ENCODE measurements at regions not wholly inside any gene's neighbourhood (a gene's known extent, or its start where the extent isn't known, plus 50 kb on each side); places are given as distances from the start of the nearest gene placed in this dataset.

DNA sequence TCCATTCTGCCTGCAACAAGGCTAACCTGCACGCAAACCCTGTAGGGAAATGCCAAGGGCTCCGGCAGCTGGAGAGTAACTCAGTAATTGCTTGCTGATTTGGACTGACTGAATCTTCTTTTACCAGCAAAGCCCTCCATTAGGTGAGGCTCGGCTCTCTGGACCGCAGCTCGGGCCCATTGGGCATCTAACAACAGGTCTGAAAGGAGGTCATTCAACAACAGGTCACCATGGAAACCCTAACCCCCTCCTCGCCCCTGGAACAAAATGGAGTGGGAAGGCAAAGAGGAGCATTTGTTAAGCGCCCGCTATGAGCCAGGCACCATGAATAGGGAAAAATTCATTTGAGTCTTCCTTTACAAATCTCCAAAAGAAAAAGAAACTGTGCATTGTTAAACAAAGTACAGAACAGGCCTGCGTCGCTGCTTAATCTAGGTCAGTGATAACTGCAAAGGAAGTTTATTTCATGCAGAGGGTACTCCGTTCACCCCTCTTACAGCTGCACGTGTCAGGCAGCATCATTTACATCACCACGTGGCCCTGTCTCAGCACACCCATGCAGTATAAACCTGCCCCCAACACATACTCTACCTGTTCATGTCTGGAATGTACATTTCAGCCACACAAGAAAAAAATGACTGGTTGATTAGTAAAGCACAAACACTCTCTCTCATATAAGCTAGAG is 248.8 kb upstream of the NEBL start (continued):
- TF ChIP-seq NKRF (conservative IDR thresholded peaks at IDR 0.05) (no peak), MEF2B (IDR thresholded peaks at IDR 0.05; ENCODE audit: partially characterized antibody, poor library complexity, severe bottlenecking) (no peak), USF2 (IDR thresholded peaks at IDR 0.05; ENCODE audit: borderline replicate concordance, low read depth, low read length) (no peak), YY1 (IDR thresholded peaks at IDR 0.05; ENCODE audit: low read depth, low read length) (no peak), SUZ12 (IDR thresholded peaks at IDR 0.05; ENCODE audit: unreplicated experiment) (no peak), SMAD5 (IDR thresholded peaks at IDR 0.05; ENCODE audit: low read depth) (no peak)

GRCh38 chr10:21144047-21144446 is 246.9 kb upstream of the NEBL start:
- RAD21 ChIA-PET (ENCODE audit: unreplicated experiment) = no interaction called here

More at GRCh38 chr10:21144047-21144446, 246.9 kb upstream of the NEBL start:
- ChIA-PET CTCF (no interaction called here), SMC1A (ENCODE audit: uncharacterized antibody, unreplicated experiment) (no interaction called here), POLR2A (no interaction called here)
- intact Hi-C loops (cut with micrococcal nuclease; ENCODE audit: unreplicated experiment) (no loop called here), in situ Hi-C loops (cut with MboI) (no loop called here)
- no peak overlapping the region for H3K27ac ChIP-seq (ENCODE audit: control insufficient read depth, insufficient read depth)
- no peaks in the 10 kb centered on the region for H3K4me1 ChIP-seq (ENCODE audit: control insufficient read depth, insufficient read depth, low read length)
- H3K4me3 ChIP-seq = no peak overlapping the region
- H3K4me2 ChIP-seq (ENCODE audit: control insufficient read depth, insufficient read depth) = no peak overlapping the region
- no peaks in the 10 kb centered on the region for H3K79me2 ChIP-seq (ENCODE audit: control insufficient read depth, insufficient read depth, low read length)
- ATAC-seq (no peak), DNase-seq (ENCODE audit: low read depth, low spot score) (no peak), FAIRE-seq (no peak)
- no peaks in the 10 kb centered on the region for H4K20me1 ChIP-seq (ENCODE audit: control insufficient read depth, insufficient read depth)
- no peak overlapping the region for H2AFZ ChIP-seq (ENCODE audit: control insufficient read depth, low read depth, low read length)
- no peaks in the 10 kb centered on the region for H3K27me3 ChIP-seq (replicated peaks in 1 of 2; ENCODE audit: control insufficient read depth in 2 of 2, insufficient read depth in 2 of 2, low read length in 1 of 2)
- no peaks in the 10 kb centered on the region for H3K36me3 ChIP-seq (ENCODE audit: control insufficient read depth in 2 of 2, insufficient read depth in 2 of 2, low read length in 1 of 2)
- H3K9ac ChIP-seq (ENCODE audit: control insufficient read depth, insufficient read depth, low read length) = no peak overlapping the region
- BruUV-seq (replicated peaks) = no TSS peak
- no peak for TF ChIP-seq RB1 (IDR thresholded peaks at IDR 0.05; ENCODE audit: borderline replicate concordance)
- TF ChIP-seq SMAD1 (IDR thresholded peaks at IDR 0.05; ENCODE audit: low read depth, partially characterized antibody) = no peak
- no peak for TF ChIP-seq KAT2A (conservative IDR thresholded peaks at IDR 0.05; ENCODE audit: control insufficient read depth, low read depth, low read length)
- no peak for TF ChIP-seq NFYB (IDR thresholded peaks at IDR 0.05; ENCODE audit: insufficient read depth, low read depth, low read length)
- TF ChIP-seq HDGF (IDR thresholded peaks at IDR 0.05) = no peak
- 0% methylated on average over 3 of the region's 3 CpGs for WGBS (ENCODE audit: insufficient coverage, insufficient replicate concordance, low lambda C conversion rate, missing lambda C conversion rate)
- H3K9me3 ChIP-seq (replicated peaks; ENCODE audit: control insufficient read depth, insufficient read depth, low read length) = no peaks in the 10 kb centered on the region
